Transverse colon (tissue), 4 donors: ENCODE measurements at regions not wholly inside any gene's neighbourhood (a gene's known extent, or its start where the extent isn't known, plus 50 kb on each side); places are given as distances from the start of the nearest gene placed in this dataset.

Experiments used
- CTCF ChIP-seq, 5 experiments: fragments of 200-600 bp in 3 of 5; fragments of 450-650 bp in 2 of 5; sonication (generic) in 3 of 5; IDR thresholded peaks; 1 replicate in 2 of 5; 2 replicates in 3 of 5; pipeline ENCODE4 v1.5.1; 2016 to 2017; ENCODE audit warnings: antibody characterized with exemption in 5 of 5, inconsistent platforms in 3 of 5, mild to moderate bottlenecking in 2 of 5, moderate library complexity in 1 of 5
- POLR2AphosphoS5 ChIP-seq, 3 donors: sonication (generic); formaldehyde crosslinking; IDR thresholded peaks; one replicate each; pipeline ENCODE4 v1.6.1; 2016; ENCODE audit warnings: antibody characterized with exemption in 3 of 3

- TF ChIP-seq CTCF (IDR thresholded peaks at IDR 0.05) = no peak
- TF ChIP-seq POLR2AphosphoS5 (IDR thresholded peaks at IDR 0.05) = no peak
Observed at GRCh38 chr6:113437566-113437965, 419.6 kb upstream of the MARCKS start.
